Liver (tissue), 8 donors: ENCODE measurements at regions not wholly inside any gene's neighbourhood (a gene's known extent, or its start where the extent isn't known, plus 50 kb on each side); places are given as distances from the start of the nearest gene placed in this dataset.

Source experiments
- DNase-seq: peaks from one replicate; pipeline ENCODE4 v3.0.0-alpha.2; 2017; ENCODE audit warnings: low spot score
- H3K27ac ChIP-seq, 2 donors: one replicate each; pipeline ENCODE4 v1.7.0; 2013; ENCODE audit warnings: inconsistent platforms in 2 of 2, low read length in 2 of 2, control low read depth in 1 of 2, low read depth in 1 of 2, mild to moderate bottlenecking in 1 of 2
- H3K27me3 ChIP-seq, 4 donors: one replicate each; pipeline versions ENCODE4 v1.6.1 to v1.7.0; 2013; ENCODE audit warnings: low read length in 3 of 4, inconsistent platforms in 1 of 4, mild to moderate bottlenecking in 1 of 4, moderate library complexity in 1 of 4; ENCODE audit not compliant: control insufficient read depth in 4 of 4, insufficient read depth in 4 of 4
- H3K36me3 ChIP-seq, 4 donors: one replicate each; pipeline versions ENCODE4 v1.6.1 to v1.7.0; 2013; ENCODE audit warnings: low read length in 3 of 4, mild to moderate bottlenecking in 3 of 4, low read depth in 1 of 4, moderate library complexity in 1 of 4; ENCODE audit not compliant: control insufficient read depth in 4 of 4, insufficient read depth in 3 of 4
- H3K4me1 ChIP-seq, 4 donors: one replicate each; pipeline versions ENCODE4 v1.6.1 to v1.7.0; 2013; ENCODE audit warnings: low read length in 3 of 4, mild to moderate bottlenecking in 3 of 4, moderate library complexity in 1 of 4; ENCODE audit not compliant: control insufficient read depth in 4 of 4, insufficient read depth in 4 of 4
- H3K4me3 ChIP-seq, 3 donors: one replicate each; pipeline versions ENCODE4 v1.6.1 to v1.7.0; 2013; ENCODE audit warnings: low read length in 3 of 3, control low read depth in 1 of 3, low read depth in 1 of 3, mild to moderate bottlenecking in 1 of 3
- H3K9ac ChIP-seq, 2 donors: one replicate each; pipeline ENCODE4 v1.7.0; 2013; ENCODE audit warnings: low read length in 2 of 2, mild to moderate bottlenecking in 2 of 2, moderate library complexity in 2 of 2, control low read depth in 1 of 2, low read depth in 1 of 2
- H3K9me3 ChIP-seq, 4 donors: one replicate each; pipeline versions ENCODE4 v1.6.1 to v1.7.0; 2013; ENCODE audit warnings: low read length in 3 of 4; ENCODE audit not compliant: control insufficient read depth in 4 of 4
- CTCF ChIP-seq: fragments of 150-350 bp; IDR thresholded peaks from 2 replicates; pipeline ENCODE4 v1.5.1; 2017; ENCODE audit warnings: improper control_type of control experiment, low read depth, low read length; ENCODE audit not compliant: missing input control
- GABPA ChIP-seq, 2 donors: IDR thresholded peaks in 1 of 2; conservative IDR thresholded peaks in 1 of 2; 2 replicates each; pipeline ENCODE4 v1.6.1; 2016; ENCODE audit warnings: antibody characterized with exemption in 2 of 2, mild to moderate bottlenecking in 1 of 2, moderate library complexity in 1 of 2
- HNF4A ChIP-seq, 2 donors: conservative IDR thresholded peaks; 2 replicates each; pipeline ENCODE4 v1.6.1; 2016; ENCODE audit warnings: antibody characterized with exemption in 2 of 2, mild to moderate bottlenecking in 2 of 2
- MAX ChIP-seq: IDR thresholded peaks from 2 replicates; pipeline ENCODE4 v1.6.1; 2016; ENCODE audit warnings: antibody characterized with exemption
- NR2F2 ChIP-seq: IDR thresholded peaks from 2 replicates; pipeline ENCODE4 v1.6.1; 2016; ENCODE audit warnings: antibody characterized with exemption
- REST ChIP-seq: IDR thresholded peaks from 2 replicates; pipeline ENCODE4 v1.6.1; 2016; ENCODE audit warnings: antibody characterized with exemption, mild to moderate bottlenecking
- RXRA ChIP-seq, 2 donors: IDR thresholded peaks; 2 replicates each; pipeline ENCODE4 v1.6.1; 2017 to 2018; ENCODE audit warnings: antibody characterized with exemption in 2 of 2, mild to moderate bottlenecking in 1 of 2
- SP1 ChIP-seq: IDR thresholded peaks from 2 replicates; pipeline ENCODE4 v1.6.1; 2018; ENCODE audit warnings: antibody characterized with exemption, mild to moderate bottlenecking
- WGBS: extraction: QIAGEN DNeasy Blood & Tissue Kit; methylation state at CpG from one replicate; pipeline ENCODE4 v1.1.7; 2013; 5-methylcytosine and 5-hydroxymethylcytosine counted together
- TF ChIP-seq, protein P1 (sequence below): IDR thresholded peaks from 2 replicates; pipeline ENCODE4 v1.6.1; 2016; ENCODE audit warnings: antibody characterized with exemption
- TF ChIP-seq, protein P2 (sequence below): IDR thresholded peaks from 2 replicates; pipeline ENCODE4 v1.6.1; 2016; ENCODE audit warnings: antibody characterized with exemption
- donor health status: healthy.
- donor health status: healthy.
- donor health status: healthy.
- donor health status: healthy.
- donor health status: healthy.

DNA sequence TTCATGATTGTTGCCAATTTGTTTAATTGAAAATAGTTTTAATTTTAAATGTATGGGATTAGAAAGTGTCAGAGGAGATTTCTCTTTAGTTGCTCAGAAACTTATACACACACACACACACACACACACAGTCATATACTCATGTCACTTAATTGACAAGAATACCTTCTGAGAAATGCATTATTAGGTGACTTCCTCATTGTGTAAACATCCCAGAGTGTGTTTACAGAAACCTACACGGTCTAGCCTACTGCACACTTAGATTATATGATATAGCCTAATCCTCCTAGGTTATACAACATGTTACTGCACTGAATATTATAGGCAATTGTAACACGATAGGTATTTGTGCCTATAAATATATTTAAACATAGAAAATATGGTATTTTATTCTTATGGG, 1327.4 kb downstream of the FSTL5 start:
- no peaks in the 10 kb centered on the region for H3K27me3 ChIP-seq
- WGBS, result 55% methylated on average over 2 of the region's 2 CpGs
- TF ChIP-seq NR2F2, result no peak
- TF ChIP-seq REST, result no peak
- no peak for TF ChIP-seq HNF4A (conservative IDR thresholded peaks at IDR 0.05)
- no peak for TF ChIP-seq SP1
- TF ChIP-seq RXRA (IDR thresholded peaks at IDR 0.05), result no peak
- TF ChIP-seq GABPA (IDR thresholded peaks at IDR 0.05 in 1 of 2, conservative IDR thresholded peaks at IDR 0.05 in 1 of 2), result no peak
- TF ChIP-seq, protein P1, sequence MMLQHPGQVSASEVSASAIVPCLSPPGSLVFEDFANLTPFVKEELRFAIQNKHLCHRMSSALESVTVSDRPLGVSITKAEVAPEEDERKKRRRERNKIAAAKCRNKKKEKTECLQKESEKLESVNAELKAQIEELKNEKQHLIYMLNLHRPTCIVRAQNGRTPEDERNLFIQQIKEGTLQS, result no peak
- no peak for DNase-seq
- H3K9ac ChIP-seq, result no peak overlapping the region
- no peak overlapping the region for H3K4me3 ChIP-seq
- no peaks in the 10 kb centered on the region for H3K36me3 ChIP-seq
- H3K27ac ChIP-seq, result no peak overlapping the region
- no peaks in the 10 kb centered on the region for H3K4me1 ChIP-seq
- H3K9me3 ChIP-seq, result no peaks in the 10 kb centered on the region

- Histone ChIP-seq H3K4me1 (no peaks in the 10 kb centered on the region), H3K9ac (no peak overlapping the region), H3K27me3 (no peaks in the 10 kb centered on the region), H3K9me3 (no peaks in the 10 kb centered on the region), H3K27ac (no peak overlapping the region), H3K36me3 (no peaks in the 10 kb centered on the region), H3K4me3 (no peak overlapping the region)
- TF ChIP-seq, protein P2, sequence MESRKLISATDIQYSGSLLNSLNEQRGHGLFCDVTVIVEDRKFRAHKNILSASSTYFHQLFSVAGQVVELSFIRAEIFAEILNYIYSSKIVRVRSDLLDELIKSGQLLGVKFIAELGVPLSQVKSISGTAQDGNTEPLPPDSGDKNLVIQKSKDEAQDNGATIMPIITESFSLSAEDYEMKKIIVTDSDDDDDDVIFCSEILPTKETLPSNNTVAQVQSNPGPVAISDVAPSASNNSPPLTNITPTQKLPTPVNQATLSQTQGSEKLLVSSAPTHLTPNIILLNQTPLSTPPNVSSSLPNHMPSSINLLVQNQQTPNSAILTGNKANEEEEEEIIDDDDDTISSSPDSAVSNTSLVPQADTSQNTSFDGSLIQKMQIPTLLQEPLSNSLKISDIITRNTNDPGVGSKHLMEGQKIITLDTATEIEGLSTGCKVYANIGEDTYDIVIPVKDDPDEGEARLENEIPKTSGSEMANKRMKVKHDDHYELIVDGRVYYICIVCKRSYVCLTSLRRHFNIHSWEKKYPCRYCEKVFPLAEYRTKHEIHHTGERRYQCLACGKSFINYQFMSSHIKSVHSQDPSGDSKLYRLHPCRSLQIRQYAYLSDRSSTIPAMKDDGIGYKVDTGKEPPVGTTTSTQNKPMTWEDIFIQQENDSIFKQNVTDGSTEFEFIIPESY, result no peak
- no peak for TF ChIP-seq REST
- no peak for TF ChIP-seq MAX
- no peak for TF ChIP-seq CTCF
- WGBS, result 81% methylated on average over 2 of the region's 2 CpGs
- no peak for DNase-seq
Measured at GRCh38 chr4:160846121-160846520, 1317.7 kb downstream of the FSTL5 start.
